HG02943 (cell line): ENCODE measurements at regions not wholly inside any gene's neighbourhood (a gene's known extent, or its start where the extent isn't known, plus 50 kb on each side); places are given as distances from the start of the nearest gene placed in this dataset.

Source experiments
- ATAC-seq: cut with Tn5 transposase; IDR thresholded peaks from one replicate; pipeline ENCODE4 v1.9.1; 2021; ENCODE audit warnings: mild to moderate bottlenecking, low read depth, moderate library complexity; ENCODE audit not compliant: unreplicated experiment

GRCh38 chr1:87935130-87935529 is 606.5 kb downstream of the LMO4 start:
- ATAC-seq, result no peak

- no peak for ATAC-seq
Observed at GRCh38 chr1:87937831-87938395, 609.2 kb downstream of the LMO4 start.

GRCh38 chr1:87938631-87939030 is 610.0 kb downstream of the LMO4 start:
- ATAC-seq, result no peak

- no peak for ATAC-seq
Observed at GRCh38 chr1:87939444-87939843, 610.8 kb downstream of the LMO4 start.

GRCh38 chr1:87940421-87940820 is 611.7 kb downstream of the LMO4 start:
- no peak for ATAC-seq

- no peak for ATAC-seq
Observed at GRCh38 chr1:87941337-87941946, 612.8 kb downstream of the LMO4 start.

GRCh38 chr1:87942165-87942564 is 613.5 kb downstream of the LMO4 start:
- no peak for ATAC-seq

GRCh38 chr1:87949711-87950110 is 621.0 kb downstream of the LMO4 start:
- no peak for ATAC-seq

- no peak for ATAC-seq
Observed at GRCh38 chr1:87950369-87950768, 621.7 kb downstream of the LMO4 start.

- ATAC-seq, result no peak
Observed at GRCh38 chr1:87951409-87951808, 622.7 kb downstream of the LMO4 start.

GRCh38 chr1:87951852-87952251 is 623.2 kb downstream of the LMO4 start:
- no peak for ATAC-seq

- ATAC-seq, result no peak
Observed at GRCh38 chr1:87953121-87953520, 624.4 kb downstream of the LMO4 start.

- no peak for ATAC-seq
Observed at GRCh38 chr1:87953732-87954344, 625.2 kb downstream of the LMO4 start.

GRCh38 chr1:87955038-87955437 is 626.4 kb downstream of the LMO4 start:
- ATAC-seq, result no peak

GRCh38 chr1:87956072-87956471 is 627.4 kb downstream of the LMO4 start:
- ATAC-seq, result no peak

- ATAC-seq, result no peak
Observed at GRCh38 chr1:87956750-87957149, 628.1 kb downstream of the LMO4 start.

- ATAC-seq, result no peak
Observed at GRCh38 chr1:87957331-87957730, 628.7 kb downstream of the LMO4 start.

- ATAC-seq, result no peak
Observed at GRCh38 chr1:87958201-87958600, 629.5 kb downstream of the LMO4 start.

GRCh38 chr1:87958716-87959115 is 630.0 kb downstream of the LMO4 start:
- ATAC-seq, result no peak

GRCh38 chr1:87959236-87959635 is 630.6 kb downstream of the LMO4 start:
- no peak for ATAC-seq

GRCh38 chr1:87961992-87962391 is 633.3 kb downstream of the LMO4 start:
- no peak for ATAC-seq

- no peak for ATAC-seq
Observed at GRCh38 chr1:87963556-87963955, 634.9 kb downstream of the LMO4 start.
